ENCODE measurements at regions not wholly inside any gene's neighbourhood (a gene's known extent, or its start where the extent isn't known, plus 50 kb on each side); places are given as distances from the start of the nearest gene placed in this dataset.
A peak's percentile ranks its signal among the peaks of the same experiment; 100 is the strongest.

- DNase-seq, result peak in 1 of 2 donors; percentile 20
Observed at GRCh38 chr2:195404651-195405050, 252.4 kb upstream of the SLC39A10 start.

GRCh38 chr2:195396479-195396878 lies 260.5 kb upstream of the SLC39A10 start:
- no peak for DNase-seq

- DNase-seq, result no peak
Observed at GRCh38 chr2:195395362-195395761, 261.7 kb upstream of the SLC39A10 start.

- no peak for DNase-seq
Observed at GRCh38 chr2:195392446-195393336, 264.3 kb upstream of the SLC39A10 start.

- DNase-seq, result no peak
Observed at GRCh38 chr2:195390686-195391321, 266.2 kb upstream of the SLC39A10 start.

GRCh38 chr2:195388028-195388427 lies 269.0 kb upstream of the SLC39A10 start:
- DNase-seq, result no peak

GRCh38 chr2:195382186-195382585 lies 274.8 kb upstream of the SLC39A10 start:
- DNase-seq, result no peak

- no peak for DNase-seq
Observed at GRCh38 chr2:195370167-195370943, 286.7 kb upstream of the SLC39A10 start.

- no peak for DNase-seq
Observed at GRCh38 chr2:195369218-195369587, 287.8 kb upstream of the SLC39A10 start.

- no peak for DNase-seq
Observed at GRCh38 chr2:195368249-195369217, 288.5 kb upstream of the SLC39A10 start.

- no peak for DNase-seq
Observed at GRCh38 chr2:195367809-195368208, 289.2 kb upstream of the SLC39A10 start.

GRCh38 chr2:195364015-195364965 lies 292.7 kb upstream of the SLC39A10 start:
- DNase-seq, result no peak

GRCh38 chr2:195363496-195363895 lies 293.5 kb upstream of the SLC39A10 start:
- DNase-seq, result no peak

GRCh38 chr2:195360242-195360641 lies 296.8 kb upstream of the SLC39A10 start:
- no peak for DNase-seq

- DNase-seq, result no peak
Observed at GRCh38 chr2:195359043-195359735, 297.8 kb upstream of the SLC39A10 start.

GRCh38 chr2:195356920-195357440 lies 300.0 kb upstream of the SLC39A10 start:
- DNase-seq, result no peak

- DNase-seq, result no peak
Observed at GRCh38 chr2:195356026-195356425, 301.0 kb upstream of the SLC39A10 start.

- peak in 1 of 2 donors; percentile 15 for DNase-seq
Observed at GRCh38 chr2:195352581-195352980, 304.4 kb upstream of the SLC39A10 start.

GRCh38 chr2:195343942-195344530 lies 313.0 kb upstream of the SLC39A10 start:
- no peak for DNase-seq

- no peak for DNase-seq
Observed at GRCh38 chr2:195343540-195343939, 313.5 kb upstream of the SLC39A10 start.
